AG08395 (cell line): ENCODE measurements at regions not wholly inside any gene's neighbourhood (a gene's known extent, or its start where the extent isn't known, plus 50 kb on each side); places are given as distances from the start of the nearest gene placed in this dataset.

ENCODE experiments used
- DNase-seq: peaks from one replicate; pipeline ENCODE4 v3.0.0; 2012; ENCODE audit warnings: mixed read lengths, low spot score

GRCh38 chr13:72530471-72530870 lies 197.0 kb downstream of the MZT1 start:
- peak; percentile 6 for DNase-seq

- no peak for DNase-seq
These were observed 200.1 kb downstream of the MZT1 start for GRCh38 chr13:72527333-72527732.

GRCh38 chr13:72523593-72523992 lies 203.8 kb downstream of the MZT1 start:
- no peak for DNase-seq

- DNase-seq: no peak
These were observed 204.4 kb downstream of the MZT1 start for GRCh38 chr13:72523049-72523448.

- no peak for DNase-seq
These were observed 205.3 kb downstream of the MZT1 start for GRCh38 chr13:72521940-72522661.

- no peak for DNase-seq
These were observed 213.3 kb downstream of the MZT1 start for GRCh38 chr13:72514146-72514545.

GRCh38 chr13:72508392-72508791 lies 219.0 kb downstream of the MZT1 start:
- DNase-seq: no peak

GRCh38 chr13:72507416-72508199 lies 219.8 kb downstream of the MZT1 start:
- DNase-seq: peak; percentile 10

GRCh38 chr13:72506706-72507105 lies 220.7 kb downstream of the MZT1 start:
- no peak for DNase-seq

- DNase-seq: no peak
These were observed 222.1 kb downstream of the MZT1 start for GRCh38 chr13:72505376-72505775.

GRCh38 chr13:72504131-72504841 lies 223.1 kb downstream of the MZT1 start:
- DNase-seq: no peak

- DNase-seq: no peak
These were observed 226.6 kb downstream of the MZT1 start for GRCh38 chr13:72500851-72501250.

- no peak for DNase-seq
These were observed 231.7 kb downstream of the MZT1 start for GRCh38 chr13:72495681-72496080.

- DNase-seq: no peak
These were observed 237.7 kb downstream of the MZT1 start for GRCh38 chr13:72489751-72490150.

- no peak for DNase-seq
These were observed 254.1 kb downstream of the MZT1 start for GRCh38 chr13:72473321-72473720.

GRCh38 chr13:72469906-72470305 lies 257.5 kb downstream of the MZT1 start:
- no peak for DNase-seq

- DNase-seq: no peak
These were observed 263.9 kb downstream of the MZT1 start for GRCh38 chr13:72463561-72463960.

- no peak for DNase-seq
These were observed 264.7 kb downstream of the MZT1 start for GRCh38 chr13:72462726-72463125.

- DNase-seq: no peak
These were observed 265.3 kb downstream of the MZT1 start for GRCh38 chr13:72462166-72462565.

GRCh38 chr13:72458701-72459100 lies 268.7 kb downstream of the MZT1 start:
- peak; percentile 6 for DNase-seq

- no peak for DNase-seq
These were observed 270.3 kb downstream of the MZT1 start for GRCh38 chr13:72457151-72457550.

GRCh38 chr13:72456486-72456885 lies 270.9 kb downstream of the MZT1 start:
- no peak for DNase-seq

- DNase-seq: no peak
These were observed 274.3 kb downstream of the MZT1 start for GRCh38 chr13:72453161-72453560.
